ENCODE measurements at regions not wholly inside any gene's neighbourhood (a gene's known extent, or its start where the extent isn't known, plus 50 kb on each side); places are given as distances from the start of the nearest gene placed in this dataset.

GRCh38 chr1:194171596-194171995, 985.2 kb upstream of the B3GALT2 start:
- DNase-seq (ENCODE audit: low spot score), result no peak

DNA sequence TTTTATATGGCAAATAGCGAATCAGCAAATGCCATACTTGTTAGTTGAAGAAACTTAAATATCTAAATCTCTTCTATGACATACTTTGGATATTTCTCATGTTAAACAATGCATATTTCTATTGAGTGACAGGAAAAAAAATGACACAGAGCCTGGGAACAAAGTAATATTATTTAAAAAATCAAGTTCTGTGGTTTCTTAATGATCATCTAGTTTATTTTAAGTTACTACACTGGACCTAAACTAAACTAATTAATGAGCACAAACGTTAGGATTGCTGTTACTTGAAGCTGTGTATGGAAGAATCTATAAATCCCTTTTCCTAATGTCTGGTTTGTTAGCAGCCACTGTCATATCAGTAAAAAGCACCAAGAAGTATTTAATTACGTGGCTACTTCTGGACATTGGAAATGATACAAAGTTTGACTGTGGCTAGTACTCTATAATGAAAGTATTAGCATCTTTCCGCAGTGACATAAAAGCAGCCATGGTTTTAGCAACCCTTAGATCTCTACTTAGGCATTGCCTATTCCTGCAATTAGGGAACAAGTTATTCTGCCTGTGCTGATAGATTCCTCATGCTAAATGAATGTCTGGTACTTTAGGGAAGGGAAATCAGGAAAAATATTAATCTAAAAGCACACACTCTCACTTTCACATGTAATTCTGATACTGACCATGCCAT, 981.7 kb upstream of the B3GALT2 start:
- no peak for DNase-seq (ENCODE audit: low spot score)

DNA sequence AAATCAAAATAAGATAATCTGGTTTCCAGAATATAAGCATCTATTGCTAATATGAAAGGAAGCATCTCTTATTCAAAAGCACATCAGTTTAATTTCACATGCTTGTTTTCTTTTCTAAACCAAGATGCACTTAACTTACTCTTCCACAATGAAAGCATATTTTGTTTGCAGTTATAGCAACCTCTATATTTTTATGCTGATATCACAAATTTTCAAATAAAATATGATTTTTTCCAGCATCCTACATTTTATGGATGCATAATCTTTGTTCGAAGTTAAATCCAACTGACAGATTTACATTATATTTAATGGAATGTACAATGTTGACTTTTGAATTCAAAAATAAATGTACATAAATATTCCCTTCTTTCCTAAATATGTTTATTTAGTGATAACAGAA, 978.3 kb upstream of the B3GALT2 start:
- no peak for DNase-seq (ENCODE audit: low spot score)

DNA sequence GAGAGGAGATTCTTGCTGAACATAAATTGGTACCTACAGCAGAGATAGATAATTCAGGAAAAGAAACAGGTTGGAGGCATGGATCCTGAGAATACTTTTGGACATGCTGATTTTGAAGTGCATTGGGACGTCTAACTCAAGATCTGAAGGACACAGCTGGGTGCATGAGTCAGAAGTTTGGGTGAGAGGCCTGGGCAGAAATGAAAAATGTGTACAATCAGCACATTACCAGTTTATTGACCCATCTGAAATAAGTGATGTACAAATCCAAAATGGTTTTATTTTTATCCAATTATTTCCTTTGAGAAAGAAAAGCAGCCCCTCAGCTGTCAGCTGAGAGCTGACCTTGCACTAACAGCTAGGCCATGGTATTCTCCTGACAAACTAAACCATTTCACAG, 975.2 kb upstream of the B3GALT2 start:
- no peak for DNase-seq (ENCODE audit: low spot score)

DNA sequence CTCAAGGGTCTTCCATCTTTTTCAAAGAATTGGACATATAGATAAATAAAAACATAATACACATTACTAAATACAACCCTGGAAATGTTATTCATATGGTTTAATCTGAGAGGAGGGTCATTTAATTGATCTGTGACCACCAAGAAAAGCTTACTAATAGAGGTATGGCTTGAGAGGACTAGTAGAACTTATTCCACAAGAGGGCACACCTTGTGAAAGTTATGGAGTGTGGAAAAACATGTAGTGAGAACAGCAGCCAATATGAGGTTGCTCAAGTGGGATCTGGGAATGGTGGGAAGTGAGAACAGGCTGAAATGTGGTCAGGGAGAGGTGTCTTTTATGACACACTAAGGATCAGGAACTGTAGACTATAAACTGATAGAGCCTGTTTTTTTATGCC, 973.5 kb upstream of the B3GALT2 start:
- DNase-seq (ENCODE audit: low spot score), result no peak

- no peak for DNase-seq (ENCODE audit: low spot score)
Observed at GRCh38 chr1:194155962-194156361, 969.5 kb upstream of the B3GALT2 start.

- DNase-seq (ENCODE audit: low spot score), result no peak
Observed at GRCh38 chr1:194151056-194151455, 964.6 kb upstream of the B3GALT2 start.

- DNase-seq (ENCODE audit: low spot score), result no peak
Observed at GRCh38 chr1:194150242-194150641, 963.8 kb upstream of the B3GALT2 start.

DNA sequence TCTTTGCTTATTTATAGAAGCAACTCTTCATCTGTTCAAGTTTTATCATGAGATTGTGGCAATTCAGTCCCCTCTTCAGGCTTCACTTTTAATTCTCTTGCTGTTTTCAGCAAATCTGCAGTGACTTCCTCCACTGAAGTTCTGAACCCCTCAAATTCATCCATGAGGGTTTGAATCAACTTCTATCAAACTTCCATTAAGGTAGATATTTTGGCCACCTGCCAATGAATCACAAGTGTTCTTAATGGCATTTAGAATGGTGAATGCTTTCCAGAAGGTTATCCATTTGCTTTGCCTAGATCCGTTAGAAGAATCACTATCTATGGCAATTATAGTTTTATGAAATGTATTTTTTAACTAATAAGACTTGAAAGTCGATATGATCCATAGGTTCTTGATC, 946.7 kb upstream of the B3GALT2 start:
- DNase-seq (ENCODE audit: low spot score), result no peak

- no peak for DNase-seq (ENCODE audit: low spot score)
Observed at GRCh38 chr1:194118086-194118485, 931.7 kb upstream of the B3GALT2 start.

DNA sequence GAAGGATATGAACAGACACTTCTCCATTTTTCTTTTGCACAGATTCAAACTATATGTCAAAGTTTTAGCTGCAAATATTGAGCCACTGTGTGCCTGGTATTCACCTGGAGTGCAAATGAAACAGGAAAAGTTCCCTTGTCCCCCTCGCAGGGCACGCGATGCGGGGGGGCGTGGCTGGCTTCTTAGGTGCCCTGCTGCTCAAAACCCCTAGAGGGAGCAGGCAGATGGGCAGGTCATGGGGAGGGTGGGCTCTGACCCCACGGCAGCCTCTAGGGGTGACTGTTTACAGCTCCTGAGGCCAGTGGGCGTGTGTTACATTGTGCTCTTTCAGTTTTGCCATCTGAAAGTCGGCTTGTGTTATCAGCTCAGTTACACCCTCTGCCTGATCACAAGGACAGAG, 931.2 kb upstream of the B3GALT2 start:
- no peak for DNase-seq (ENCODE audit: low spot score)

GRCh38 chr1:194114288-194114687, 927.9 kb upstream of the B3GALT2 start:
- no peak for DNase-seq (ENCODE audit: low spot score)

DNA sequence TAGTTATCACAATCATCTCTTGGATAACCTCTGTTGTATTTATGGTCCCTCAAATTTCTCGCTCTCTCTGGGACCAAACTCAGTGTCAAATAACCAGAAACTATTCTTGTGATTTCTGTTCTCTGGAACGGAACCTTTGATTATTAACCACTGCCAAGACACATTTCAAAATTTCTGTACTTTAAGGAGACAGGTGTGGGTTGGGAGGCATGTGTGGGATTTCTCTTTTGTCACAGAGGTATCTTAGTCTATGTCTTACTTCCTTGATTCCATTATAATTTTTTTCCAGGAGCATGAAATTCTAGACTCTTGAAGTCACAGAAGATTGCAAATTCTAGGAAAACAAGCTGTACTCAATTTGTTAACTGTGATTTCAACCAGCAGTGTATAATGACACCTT, 919.0 kb upstream of the B3GALT2 start:
- DNase-seq (ENCODE audit: low spot score), result no peak

- DNase-seq (ENCODE audit: low spot score), result no peak
Observed at GRCh38 chr1:194104247-194104844, 917.9 kb upstream of the B3GALT2 start.

DNA sequence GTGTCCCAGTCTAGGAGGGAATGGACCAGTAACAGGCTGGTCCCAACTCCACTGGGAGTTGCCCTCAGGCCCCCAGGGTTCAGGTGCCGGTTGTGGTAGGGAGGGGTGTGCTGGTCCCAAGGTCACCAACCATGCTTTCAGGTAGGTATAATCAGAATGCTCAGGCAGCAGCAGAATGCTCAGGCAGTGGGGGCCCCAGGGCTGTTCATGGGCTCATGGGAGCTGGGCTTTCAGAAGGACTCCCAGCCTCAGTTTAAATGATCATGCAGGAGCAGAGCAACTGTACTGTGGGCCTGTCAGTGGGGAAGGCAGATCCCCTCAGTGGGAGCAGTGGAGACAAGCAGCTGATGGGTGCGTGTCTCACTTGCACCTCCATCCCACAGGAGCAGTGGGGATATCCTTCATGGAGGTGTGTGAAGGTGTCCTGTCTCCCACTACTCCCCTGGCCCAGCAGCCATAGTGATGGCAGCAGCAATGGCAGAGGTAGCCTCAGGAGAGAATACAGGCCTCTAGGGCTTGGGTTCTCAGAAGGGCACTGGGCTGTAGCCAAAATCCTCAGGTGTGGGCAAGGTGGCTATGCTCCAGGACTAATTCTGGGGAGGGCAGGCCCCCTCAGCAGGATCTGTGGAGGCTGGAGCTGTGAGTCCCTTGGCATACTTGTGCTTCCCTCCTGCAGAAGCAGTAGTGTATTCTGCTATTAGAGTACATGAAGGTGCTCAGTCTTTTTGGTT, 917.3 kb upstream of the B3GALT2 start:
- no peak for DNase-seq (ENCODE audit: low spot score)

- DNase-seq (ENCODE audit: low spot score), result no peak
Observed at GRCh38 chr1:194103101-194103500, 916.7 kb upstream of the B3GALT2 start.

DNA sequence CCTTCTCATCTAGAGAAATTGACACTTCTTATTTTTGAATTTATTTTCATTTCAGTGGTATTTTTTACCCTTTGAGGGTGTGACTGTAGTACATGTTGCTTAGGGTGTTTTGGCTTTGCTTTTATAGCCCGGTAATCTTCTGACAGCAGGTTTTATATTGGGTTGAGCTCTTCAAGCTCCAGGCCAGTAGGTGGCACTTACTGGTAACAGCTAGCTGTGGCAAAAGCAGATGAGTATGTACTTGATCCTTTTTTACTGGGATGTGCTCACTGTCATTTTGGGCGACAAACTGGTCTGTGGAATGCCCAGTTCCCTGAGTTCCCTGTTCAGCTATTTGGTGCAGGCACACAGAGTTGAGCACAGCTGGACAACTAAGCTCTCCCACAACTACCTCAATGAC, 916.2 kb upstream of the B3GALT2 start:
- no peak for DNase-seq (ENCODE audit: low spot score)

GRCh38 chr1:194084755-194085154, 898.3 kb upstream of the B3GALT2 start:
- DNase-seq (ENCODE audit: low spot score), result no peak

- no peak for DNase-seq (ENCODE audit: low spot score)
Observed at GRCh38 chr1:194081444-194081843, 895.0 kb upstream of the B3GALT2 start.

DNA sequence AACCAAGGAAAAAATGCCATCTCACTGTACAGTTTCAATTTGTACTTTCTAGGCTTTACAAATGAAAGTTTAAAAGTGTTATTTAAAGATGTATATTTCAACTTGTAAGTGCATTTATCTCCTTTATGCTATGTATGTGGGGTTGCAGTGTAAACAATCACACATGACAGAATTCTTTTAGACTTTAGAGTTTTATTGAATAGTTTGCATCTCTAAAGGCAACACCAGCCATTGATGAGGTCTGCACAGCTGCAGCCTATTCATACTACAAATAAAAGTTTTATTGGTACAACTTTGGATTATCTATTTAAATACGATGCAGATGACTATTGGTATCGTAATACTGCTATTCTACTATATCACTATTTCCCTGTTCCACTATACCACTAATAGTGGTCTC, 894.4 kb upstream of the B3GALT2 start:
- no peak for DNase-seq (ENCODE audit: low spot score)

DNA sequence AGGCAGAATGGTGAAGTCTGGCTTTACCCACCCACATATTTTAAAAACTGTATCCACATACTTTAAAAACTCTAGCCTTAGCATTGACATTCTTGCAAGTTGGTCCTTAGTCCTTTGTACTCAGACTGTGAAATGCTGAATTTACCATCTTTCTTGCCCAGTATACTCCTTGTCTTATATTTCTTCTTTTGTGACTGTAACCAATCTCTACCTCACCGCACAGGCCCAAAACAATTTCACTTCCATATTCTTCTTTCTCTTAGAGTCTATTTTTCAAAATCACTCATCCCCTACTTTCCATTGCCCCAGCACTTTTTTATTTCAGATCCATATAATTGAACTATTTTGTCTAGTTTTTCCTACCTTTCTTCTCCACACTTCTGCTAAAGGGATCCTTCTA, 892.4 kb upstream of the B3GALT2 start:
- DNase-seq (ENCODE audit: low spot score), result no peak

GRCh38 chr1:194076646-194077045, 890.2 kb upstream of the B3GALT2 start:
- no peak for DNase-seq (ENCODE audit: low spot score)

GRCh38 chr1:194073833-194074232, 887.4 kb upstream of the B3GALT2 start:
- no peak for DNase-seq (ENCODE audit: low spot score)
